Stomach (tissue), 4 donors: ENCODE measurements at regions not wholly inside any gene's neighbourhood (a gene's known extent, or its start where the extent isn't known, plus 50 kb on each side); places are given as distances from the start of the nearest gene placed in this dataset.

ENCODE experiments used
- CTCF ChIP-seq, 7 experiments: fragments of 450-650 bp in 4 of 7; fragments of 200-600 bp in 3 of 7; sonication (generic) in 3 of 7; IDR thresholded peaks; one replicate each; pipeline ENCODE4 v1.5.1; 2016 to 2019; ENCODE audit warnings: antibody characterized with exemption in 7 of 7, control low read depth in 2 of 7, mild to moderate bottlenecking in 1 of 7
- POLR2A ChIP-seq, 4 donors: fragments of 450-650 bp; IDR thresholded peaks; one replicate each; pipeline ENCODE4 v1.6.1; 2016; ENCODE audit warnings: antibody characterized with exemption in 4 of 4, control low read depth in 2 of 4, mild to moderate bottlenecking in 1 of 4, moderate library complexity in 1 of 4

DNA sequence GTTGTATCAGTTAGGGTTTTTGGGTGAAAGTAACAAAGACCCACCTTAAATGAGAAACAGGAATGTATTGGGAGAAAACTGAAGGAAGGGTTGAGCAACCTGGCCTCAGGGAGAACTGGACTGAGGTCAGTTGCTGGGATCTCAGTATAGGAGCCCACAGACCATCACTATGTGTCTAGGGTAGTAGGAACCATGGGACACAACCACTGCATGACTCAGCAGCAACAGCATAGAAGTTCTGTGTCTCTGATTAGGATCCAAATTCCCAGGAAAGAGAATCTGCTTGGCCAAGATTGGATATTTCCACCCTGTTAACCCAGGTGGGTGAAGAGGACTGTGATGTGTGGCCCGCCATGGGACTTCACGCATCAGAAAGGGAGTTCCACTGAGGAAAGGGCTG lies 102.2 kb upstream of the RAB3GAP2 start:
- TF ChIP-seq CTCF (IDR thresholded peaks at IDR 0.05): no peak
- no peak for TF ChIP-seq POLR2A (IDR thresholded peaks at IDR 0.05)
